GM12864 (cell line): ENCODE measurements at regions not wholly inside any gene's neighbourhood (a gene's known extent, or its start where the extent isn't known, plus 50 kb on each side); places are given as distances from the start of the nearest gene placed in this dataset.
A peak's percentile ranks its signal among the peaks of the same experiment; 100 is the strongest.

Experiments used
- DNase-seq: peaks from one replicate; pipeline ENCODE4 v3.0.0-alpha.2; 2011; ENCODE audit warnings: low read depth
- H3K4me3 ChIP-seq: 2 replicates; pipeline ENCODE4 v1.5.1; 2011; ENCODE audit warnings: mild to moderate bottlenecking, low read depth, low read length, control low read depth
- TF ChIP-seq, protein P1 (sequence below): IDR thresholded peaks from 2 replicates; pipeline ENCODE4 v1.5.1; 2011; ENCODE audit warnings: low read depth, mild to moderate bottlenecking, moderate library complexity, low read length, control low read depth, inconsistent platforms; ENCODE audit errors: missing control alignments

DNA sequence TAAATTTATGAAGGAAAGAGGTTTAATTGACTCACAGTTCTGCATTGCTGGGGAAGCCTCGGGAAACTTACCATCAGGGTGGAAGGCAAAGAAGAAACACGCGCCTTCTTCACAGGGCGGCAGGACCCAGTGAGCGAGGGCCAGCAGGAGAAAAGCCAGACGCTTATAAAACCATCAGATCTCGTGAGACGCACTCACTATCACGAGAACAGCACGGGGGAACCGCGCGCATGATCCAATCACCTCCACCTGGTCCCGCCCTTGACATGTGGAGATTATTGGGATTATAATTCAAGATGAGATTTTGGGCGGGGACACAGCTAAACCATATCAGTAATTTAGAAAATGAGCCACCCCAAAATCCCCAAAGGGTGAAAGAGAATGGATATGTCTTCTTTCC, 187.1 kb downstream of the RAP2A start:
- H3K4me3 ChIP-seq = no peak overlapping the region
- DNase-seq = no peak
- TF ChIP-seq, protein P1, sequence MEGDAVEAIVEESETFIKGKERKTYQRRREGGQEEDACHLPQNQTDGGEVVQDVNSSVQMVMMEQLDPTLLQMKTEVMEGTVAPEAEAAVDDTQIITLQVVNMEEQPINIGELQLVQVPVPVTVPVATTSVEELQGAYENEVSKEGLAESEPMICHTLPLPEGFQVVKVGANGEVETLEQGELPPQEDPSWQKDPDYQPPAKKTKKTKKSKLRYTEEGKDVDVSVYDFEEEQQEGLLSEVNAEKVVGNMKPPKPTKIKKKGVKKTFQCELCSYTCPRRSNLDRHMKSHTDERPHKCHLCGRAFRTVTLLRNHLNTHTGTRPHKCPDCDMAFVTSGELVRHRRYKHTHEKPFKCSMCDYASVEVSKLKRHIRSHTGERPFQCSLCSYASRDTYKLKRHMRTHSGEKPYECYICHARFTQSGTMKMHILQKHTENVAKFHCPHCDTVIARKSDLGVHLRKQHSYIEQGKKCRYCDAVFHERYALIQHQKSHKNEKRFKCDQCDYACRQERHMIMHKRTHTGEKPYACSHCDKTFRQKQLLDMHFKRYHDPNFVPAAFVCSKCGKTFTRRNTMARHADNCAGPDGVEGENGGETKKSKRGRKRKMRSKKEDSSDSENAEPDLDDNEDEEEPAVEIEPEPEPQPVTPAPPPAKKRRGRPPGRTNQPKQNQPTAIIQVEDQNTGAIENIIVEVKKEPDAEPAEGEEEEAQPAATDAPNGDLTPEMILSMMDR = no peak

DNA sequence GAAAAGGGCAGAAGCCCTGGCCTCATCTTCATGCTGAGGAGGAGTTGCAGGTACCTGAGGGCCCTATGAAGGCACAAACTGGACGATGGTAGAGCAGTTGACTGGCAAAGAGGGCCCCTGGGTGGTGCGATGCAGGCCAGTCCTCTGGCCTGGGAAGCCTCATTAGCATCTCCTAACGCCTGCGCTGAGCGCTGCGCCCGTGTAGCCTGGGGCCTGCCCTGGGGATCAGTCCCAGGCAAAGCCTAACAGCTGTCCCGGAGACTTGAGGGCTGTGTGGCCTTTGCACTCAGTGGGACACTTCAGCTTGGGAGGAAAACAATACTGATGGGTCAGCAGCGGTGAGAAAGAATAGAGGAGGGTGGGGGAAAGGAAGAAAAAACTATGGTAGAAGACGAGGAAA, 187.7 kb downstream of the RAP2A start:
- no peak for DNase-seq
- TF ChIP-seq, protein P1 = no peak
- H3K4me3 ChIP-seq = no peak overlapping the region

DNA sequence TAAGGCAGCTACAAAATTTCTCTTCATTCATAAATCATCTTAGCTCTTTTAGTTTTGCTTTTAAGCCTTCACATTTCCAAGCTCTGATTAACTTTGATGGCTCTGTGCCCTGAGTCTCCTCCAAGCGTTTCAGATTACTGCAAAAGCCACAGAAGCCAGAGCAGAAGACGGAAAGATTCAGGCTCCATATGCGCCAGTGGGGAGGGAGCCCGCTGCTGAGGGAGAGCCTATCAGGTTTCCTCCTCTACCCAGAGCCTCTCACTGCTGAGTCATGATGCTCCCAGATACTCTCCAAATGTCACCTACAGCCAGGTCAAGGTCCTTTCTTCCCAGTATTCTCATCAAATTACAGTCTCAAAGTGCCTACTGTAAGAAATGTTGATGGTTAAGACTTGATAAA, 193.6 kb downstream of the RAP2A start:
- DNase-seq = no peak
- TF ChIP-seq, protein P1 = no peak
- no peak overlapping the region for H3K4me3 ChIP-seq

DNA sequence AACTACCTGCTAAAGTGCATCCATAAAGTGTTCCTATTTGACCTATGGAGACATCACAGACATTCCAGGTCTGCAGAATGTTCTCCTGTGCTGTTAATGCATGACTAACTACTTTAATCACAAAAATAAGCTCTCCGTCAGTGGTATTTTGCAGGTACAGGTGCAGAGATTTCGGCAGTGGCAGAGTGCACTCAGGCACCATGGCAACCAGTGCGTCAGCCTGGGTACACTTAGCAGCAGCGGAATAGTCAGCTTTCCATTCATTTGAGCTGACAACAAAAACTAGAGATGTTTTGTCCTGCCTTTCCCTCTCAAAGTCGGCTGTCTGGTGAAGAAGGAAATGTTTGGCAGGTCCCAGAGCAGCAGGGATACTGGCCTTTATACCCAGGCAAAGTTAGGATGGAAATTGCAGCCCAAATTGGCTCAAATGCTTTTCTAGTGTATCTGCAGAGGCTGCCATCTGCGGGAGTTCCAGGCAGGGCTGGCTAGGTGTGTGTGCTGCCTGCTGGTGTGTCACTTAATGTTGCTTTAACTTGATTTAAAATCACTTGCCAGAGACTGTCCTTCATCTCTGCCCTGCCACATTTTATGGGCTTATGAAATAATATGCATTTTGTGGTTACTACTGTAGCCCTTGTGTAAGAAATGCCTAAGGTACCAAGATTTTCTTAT, 195.8 kb downstream of the RAP2A start:
- TF ChIP-seq, protein P1 = no peak
- no peak for DNase-seq
- no peak overlapping the region for H3K4me3 ChIP-seq

DNA sequence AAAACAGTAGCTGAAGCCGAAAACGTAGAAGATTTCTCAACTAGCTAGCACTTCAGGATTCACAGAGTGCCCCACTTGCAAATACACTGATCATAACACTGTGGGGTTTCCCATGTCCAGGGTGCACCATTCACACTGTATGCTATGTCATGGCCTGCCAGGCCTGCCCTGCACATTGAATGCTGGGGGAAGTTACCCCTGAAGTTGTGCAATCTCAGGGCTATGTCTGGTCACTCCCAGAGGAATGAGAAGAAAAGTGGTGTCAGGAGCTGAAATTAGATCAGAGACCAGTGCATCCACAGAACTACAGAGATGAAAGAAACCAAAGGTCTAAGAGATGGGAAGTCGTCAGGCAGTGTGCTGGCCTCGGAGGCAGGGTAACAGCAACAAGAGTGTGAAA, 196.8 kb downstream of the RAP2A start:
- H3K4me3 ChIP-seq = no peak overlapping the region
- no peak for DNase-seq
- TF ChIP-seq, protein P1 = no peak

DNA sequence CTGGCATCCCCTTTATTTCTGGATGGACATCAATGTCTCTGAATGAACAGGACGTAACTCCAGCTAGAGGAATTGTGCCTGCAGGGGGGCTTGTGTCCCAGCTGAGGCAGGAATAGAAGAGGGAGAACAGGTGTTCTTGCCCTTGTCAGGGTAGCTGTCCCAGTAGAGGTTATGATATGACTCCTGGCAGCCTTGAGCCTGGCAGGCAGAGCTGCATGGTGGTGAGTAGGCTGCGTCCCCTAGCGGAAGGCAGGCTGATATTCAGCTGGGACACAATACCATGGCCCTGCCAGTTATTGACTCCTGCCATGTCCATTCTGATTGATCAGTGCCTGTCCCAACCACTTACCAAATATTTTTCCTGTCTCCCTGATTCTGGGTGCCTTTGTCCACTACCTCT, 197.2 kb downstream of the RAP2A start:
- DNase-seq = no peak
- TF ChIP-seq, protein P1 = peak; percentile 64
- H3K4me3 ChIP-seq = no peak overlapping the region

DNA sequence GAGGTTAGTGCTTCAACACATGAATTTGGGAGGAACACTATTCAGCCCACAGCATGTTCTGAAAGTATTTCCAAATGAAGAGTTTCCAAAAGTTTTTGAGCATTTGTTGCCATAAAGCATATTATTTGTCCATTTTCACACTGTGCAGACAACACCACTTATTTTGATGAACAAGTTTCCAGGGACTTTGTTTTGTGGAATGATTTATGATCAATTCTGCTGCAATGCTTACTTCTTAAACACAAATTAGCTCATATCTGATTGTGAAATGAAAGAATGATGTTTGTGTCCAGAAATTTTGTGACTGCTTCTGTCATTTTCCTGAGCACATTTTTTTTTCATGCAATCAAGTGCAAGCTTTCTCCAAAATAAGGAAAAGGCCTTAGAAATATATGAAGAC, 205.3 kb downstream of the RAP2A start:
- no peak for DNase-seq
- TF ChIP-seq, protein P1 = no peak
- H3K4me3 ChIP-seq = no peak overlapping the region
